K562 (cell line): ENCODE measurements at regions not wholly inside any gene's neighbourhood (a gene's known extent, or its start where the extent isn't known, plus 50 kb on each side); places are given as distances from the start of the nearest gene placed in this dataset.

Experiments used
- BCLAF1 ChIP-seq, 2 experiments: fragments of 450-650 bp in 1 of 2; IDR thresholded peaks; 2 replicates each; pipeline ENCODE4 v1.6.1; 2011 to 2017; ENCODE audit warnings: low read depth in 2 of 2, antibody characterized with exemption in 1 of 2, borderline replicate concordance in 1 of 2, low read length in 1 of 2, mild to moderate bottlenecking in 1 of 2, mixed read lengths in 1 of 2; ENCODE audit not compliant: control insufficient read depth in 1 of 2
- CREB3L1 ChIP-seq: fragments of 450-650 bp; IDR thresholded peaks from 2 replicates; pipeline ENCODE4 v1.6.1; 2014; ENCODE audit warnings: low read depth, mild to moderate bottlenecking, moderate library complexity, borderline replicate concordance
- E4F1 ChIP-seq: fragments of 250-450 bp; sonication (Bioruptor Pico); IDR thresholded peaks from 2 replicates; pipeline ENCODE4 v1.5.0; 2021; ENCODE audit warnings: mild to moderate bottlenecking, borderline replicate concordance
- MLX ChIP-seq, 2 experiments: fragments of 450-650 bp in 1 of 2; sonication (generic) in 1 of 2; formaldehyde crosslinking; conservative IDR thresholded peaks; 2 replicates each; pipeline versions ENCODE4 v1.4.0 to v1.8.1; 2020 to 2022; ENCODE audit warnings: mild to moderate bottlenecking in 1 of 2, missing genetic modification reagents in 1 of 2
- MNT ChIP-seq, 2 experiments: fragments of 450-650 bp; conservative IDR thresholded peaks; 2 replicates each; pipeline ENCODE4 v1.6.1; 2017; ENCODE audit warnings: mild to moderate bottlenecking in 2 of 2, moderate library complexity in 2 of 2
- XRCC4 ChIP-seq: IDR thresholded peaks from one replicate; pipeline ENCODE4 v1.6.1; 2011; ENCODE audit not compliant: insufficient read depth, insufficient read length; ENCODE audit errors: extremely low read depth
- ZNF124 ChIP-seq: sonication (generic); formaldehyde crosslinking; IDR thresholded peaks from 2 replicates; pipeline ENCODE4 v1.8.1; 2022; ENCODE audit warnings: missing genetic modification reagents
- ZNF512 ChIP-seq: IDR thresholded peaks from 2 replicates; pipeline ENCODE4 v1.6.1; 2016; ENCODE audit warnings: missing genetic modification characterization, missing compliant biosample characterization
- ZNF551 ChIP-seq: fragments of 250-450 bp; sonication (Bioruptor Pico); IDR thresholded peaks from 2 replicates; pipeline ENCODE4 v1.5.0; 2021; ENCODE audit warnings: mild to moderate bottlenecking, moderate library complexity

GRCh38 chr4:160887668-160888067, 1276.1 kb downstream of the FSTL5 start (continued):
- TF ChIP-seq MLX (CRISPR knock-in tag; conservative IDR thresholded peaks at IDR 0.05) (no peak), CREB3L1 (no peak), ZNF512 (tag) (no peak), BCLAF1 (IDR thresholded peaks at IDR 0.05; ENCODE audit: borderline replicate concordance in 1 of 2, control insufficient read depth in 1 of 2, low read depth in 2 of 2, low read length in 1 of 2) (no peak), ZNF124 (CRISPR knock-in tag) (no peak), MNT (conservative IDR thresholded peaks at IDR 0.05) (no peak), E4F1 (CRISPR knock-in tag) (no peak), ZNF551 (CRISPR knock-in tag) (no peak), XRCC4 (no peak)
- TF ChIP-seq, all 486 proteins: peak for 0
